IMR-90 (cell line): ENCODE measurements at regions not wholly inside any gene's neighbourhood (a gene's known extent, or its start where the extent isn't known, plus 50 kb on each side); places are given as distances from the start of the nearest gene placed in this dataset.
A peak's percentile ranks its signal among the peaks of the same experiment; 100 is the strongest.

Experiments
- ATAC-seq: fragments of 200-7000 bp; cut with Tn5 transposase; 2 replicates; pipeline ENCODE4 v1.9.1; 2020; ENCODE audit warnings: low read depth, mild to moderate bottlenecking, moderate library complexity
- BruUV-seq: library from RNA; stranded (reverse); fragments of 400-500 nt; replicated peaks from 2 replicates; lab custom pipeline; 2021; lab: Mats Ljungman, UMichigan
- CTCF ChIA-PET: fragments of 300-600 bp; formaldehyde crosslinking; extraction: SDS; loops from one replicate; lab custom pipeline; 2021; ENCODE audit warnings: antibody characterized with exemption; lab: Yijun Ruan, JAX
- POLR2A ChIA-PET: fragments of 300-600 bp; sonication (Branson Sonifier 250); formaldehyde crosslinking; loops from one replicate; lab custom pipeline; 2022; ENCODE audit warnings: antibody characterized with exemption; ENCODE audit not compliant: unreplicated experiment; lab: Charles Lee
- DNase-seq: peaks from one replicate; pipeline ENCODE4 v3.0.0; 2013
- H2AFZ ChIP-seq: replicated peaks from 2 replicates; pipeline ENCODE3; 2013; ENCODE audit warnings: low read length, mild to moderate bottlenecking; ENCODE audit not compliant: poor library complexity
- H2AK5ac ChIP-seq: 2 replicates; pipeline ENCODE4 v1.6.1; 2013; ENCODE audit warnings: low read depth, low read length, inconsistent platforms
- H2AK9ac ChIP-seq: replicated peaks from 2 replicates; pipeline ENCODE3; 2013; ENCODE audit warnings: mild to moderate bottlenecking, low read depth, low read length, moderate library complexity; ENCODE audit not compliant: poor library complexity
- H2BK120ac ChIP-seq: 2 replicates; pipeline ENCODE4 v1.6.1; 2013; ENCODE audit warnings: low read depth, low read length, inconsistent platforms
- H2BK15ac ChIP-seq: 3 replicates; pipeline ENCODE4 v1.6.1; 2013; ENCODE audit warnings: low read depth, low read length, inconsistent platforms
- H2BK20ac ChIP-seq: 2 replicates; pipeline ENCODE4 v1.6.1; 2013; ENCODE audit warnings: low read depth, mild to moderate bottlenecking, inconsistent platforms, low read length, moderate library complexity
- H2BK5ac ChIP-seq: 2 replicates; pipeline ENCODE4 v1.6.1; 2013; ENCODE audit warnings: mild to moderate bottlenecking, low read depth, low read length, inconsistent platforms; ENCODE audit not compliant: poor library complexity, severe bottlenecking
- H3K14ac ChIP-seq: replicated peaks from 2 replicates; pipeline ENCODE4 v1.6.1; 2013; ENCODE audit warnings: low read depth, low read length, inconsistent platforms
- H3K18ac ChIP-seq: 2 replicates; pipeline ENCODE4 v1.6.1; 2013; ENCODE audit warnings: low read depth, low read length, control low read depth
- H3K23ac ChIP-seq: 2 replicates; pipeline ENCODE4 v1.6.1; 2013; ENCODE audit warnings: low read depth, low read length, inconsistent platforms
- H3K27ac ChIP-seq: 2 replicates; pipeline ENCODE4 v1.5.1; 2013; ENCODE audit warnings: mild to moderate bottlenecking, control low read depth, low read length; ENCODE audit not compliant: insufficient read depth
- H3K27me3 ChIP-seq: 2 replicates; pipeline ENCODE4 v1.6.1; 2013; ENCODE audit warnings: low read length; ENCODE audit not compliant: control insufficient read depth, insufficient read depth
- H3K36me3 ChIP-seq: 2 replicates; pipeline ENCODE4 v1.6.1; 2013; ENCODE audit warnings: low read length, mixed read lengths; ENCODE audit not compliant: control insufficient read depth, insufficient read depth
- H3K4ac ChIP-seq: 2 replicates; pipeline ENCODE4 v1.6.1; 2013; ENCODE audit warnings: low read depth, low read length, inconsistent platforms
- H3K4me1 ChIP-seq: 2 replicates; pipeline ENCODE4 v1.6.1; 2013; ENCODE audit warnings: low read length, mixed read lengths; ENCODE audit not compliant: control insufficient read depth, insufficient read depth
- H3K4me2 ChIP-seq: 2 replicates; pipeline ENCODE4 v1.6.1; 2013; ENCODE audit warnings: low read depth, mild to moderate bottlenecking, control low read depth, low read length, moderate library complexity
- H3K4me3 ChIP-seq: 2 replicates; pipeline ENCODE4 v1.5.1; 2013; ENCODE audit warnings: low read depth, mild to moderate bottlenecking, control low read depth, low read length, moderate library complexity; ENCODE audit not compliant: insufficient read depth
- H3K56ac ChIP-seq: 2 replicates; pipeline ENCODE4 v1.6.1; 2013; ENCODE audit warnings: low read length, inconsistent platforms; ENCODE audit not compliant: insufficient read depth; ENCODE audit errors: extremely low read depth
- H3K79me1 ChIP-seq, 2 experiments: 2 replicates each; pipeline ENCODE4 v1.6.1; 2013; ENCODE audit warnings: low read length in 2 of 2, inconsistent platforms in 1 of 2, low read depth in 1 of 2
- H3K9ac ChIP-seq: 2 replicates; pipeline ENCODE4 v1.6.1; 2013; ENCODE audit warnings: low read depth, low read length, control low read depth
- H3K9me1 ChIP-seq: 2 replicates; pipeline ENCODE4 v1.6.1; 2013; ENCODE audit warnings: low read length, inconsistent platforms; ENCODE audit not compliant: insufficient read depth
- H3K9me3 ChIP-seq: 2 replicates; pipeline ENCODE4 v1.6.1; 2013; ENCODE audit warnings: low read length; ENCODE audit not compliant: control insufficient read depth, insufficient read depth
- H4K20me1 ChIP-seq: 2 replicates; pipeline ENCODE4 v1.6.1; 2013; ENCODE audit warnings: low read length, inconsistent platforms; ENCODE audit not compliant: insufficient read depth
- H4K5ac ChIP-seq: 2 replicates; pipeline ENCODE4 v1.6.1; 2013; ENCODE audit warnings: mild to moderate bottlenecking, low read depth, low read length, control low read depth
- H4K8ac ChIP-seq, 2 experiments: 2 replicates each; pipeline ENCODE4 v1.6.1; 2013; ENCODE audit warnings: low read depth in 2 of 2, low read length in 2 of 2, control low read depth in 1 of 2, inconsistent platforms in 1 of 2
- H4K91ac ChIP-seq: 2 replicates; pipeline ENCODE4 v1.6.1; 2013; ENCODE audit warnings: low read depth, low read length, inconsistent platforms; ENCODE audit not compliant: insufficient read depth
- BHLHE40 ChIP-seq: fragments of 150-350 bp; IDR thresholded peaks from 2 replicates; pipeline ENCODE4 v1.6.1; 2016; ENCODE audit warnings: mild to moderate bottlenecking, low read depth, low read length
- CEBPB ChIP-seq: IDR thresholded peaks from 2 replicates; pipeline ENCODE4 v1.6.1; 2012; ENCODE audit warnings: low read depth, low read length, improper control_type of control experiment
- CTCF ChIP-seq: conservative IDR thresholded peaks from 2 replicates; pipeline ENCODE4 v1.5.1; 2012; ENCODE audit warnings: mild to moderate bottlenecking, low read depth, low read length, improper control_type of control experiment
- ELK1 ChIP-seq: fragments of 150-350 bp; IDR thresholded peaks from 2 replicates; pipeline ENCODE4 v1.6.1; 2016; ENCODE audit warnings: low read depth, mild to moderate bottlenecking, low read length, moderate library complexity, borderline replicate concordance
- MAZ ChIP-seq: IDR thresholded peaks from 2 replicates; pipeline ENCODE4 v1.6.1; 2012; ENCODE audit warnings: low read depth, mild to moderate bottlenecking, low read length, improper control_type of control experiment, moderate library complexity, borderline replicate concordance
- MXI1 ChIP-seq: IDR thresholded peaks from 2 replicates; pipeline ENCODE4 v1.6.1; 2012; ENCODE audit warnings: low read depth, mild to moderate bottlenecking, low read length, moderate library complexity, borderline replicate concordance
- POLR2A ChIP-seq: IDR thresholded peaks from 2 replicates; pipeline ENCODE4 v1.6.1; 2012; ENCODE audit warnings: mild to moderate bottlenecking, low read depth, low read length
- RAD21 ChIP-seq: IDR thresholded peaks from 2 replicates; pipeline ENCODE4 v1.6.1; 2012; ENCODE audit warnings: low read length, improper control_type of control experiment
- WGBS, 2 experiments: methylation state at CpG; one replicate each; pipeline versions ENCODE4 v1.1.5 to v1.1.7; 2013; ENCODE audit warnings: missing lambda C conversion rate in 2 of 2; ENCODE audit not compliant: insufficient read length in 1 of 2; ENCODE audit errors: extremely low coverage in 2 of 2; 5-methylcytosine and 5-hydroxymethylcytosine counted together
- dilution Hi-C: fragments of 300-500 bp; cut with HindIII; formaldehyde crosslinking; loops from one replicate; pipeline ENCODE4 v1.14.3; 2018; ENCODE audit warnings: low sequenced_read_pairs; ENCODE audit not compliant: unreplicated experiment
- in situ Hi-C: fragments of 300-500 bp; cut with MboI; formaldehyde crosslinking; loops from 3 replicates; pipeline ENCODE4 v1.14.3; 2019; ENCODE audit warnings: low sequenced_read_pairs, inconsistent platforms, mixed read lengths
- intact Hi-C: fragments of 100-400 bp; cut with micrococcal nuclease; formaldehyde crosslinking; loops from 2 replicates; pipeline ENCODE4 v1.10.0; 2022

- TF ChIP-seq CEBPB: no peak
- no peak for TF ChIP-seq POLR2A
These were observed 67.1 kb upstream of the METRNL start (continued) for GRCh38 chr17:83012200-83012785.

- intact Hi-C loops: no loop called here
- H4K8ac ChIP-seq: peak overlapping the region; percentile 36 to 90; a peak in 3 of 4 replicates
- peak overlapping the region; percentile 63 for H3K4me2 ChIP-seq
- H2AFZ ChIP-seq: peak overlapping the region; percentile 72
- H3K4me1 ChIP-seq: peaks cover 16% of the 10 kb centered on the region
- H3K14ac ChIP-seq: peak overlapping the region; percentile 70
- no peaks in the 10 kb centered on the region for H4K20me1 ChIP-seq
- H2BK15ac ChIP-seq: peak overlapping the region; percentile 72; the same call in 2 of the 3 replicates
- H4K91ac ChIP-seq: peak overlapping the region; percentile 89
- H3K23ac ChIP-seq: peak overlapping the region; percentile 62
- peak overlapping the region; percentile 19; the same call in 1 of the 2 replicates for H4K5ac ChIP-seq
- no peaks in the 10 kb centered on the region; the same call in 1 of the 2 replicates for H3K36me3 ChIP-seq
- H2BK20ac ChIP-seq: peak overlapping the region; percentile 75
- H3K27me3 ChIP-seq: no peaks in the 10 kb centered on the region
- ATAC-seq (peak; percentile 91), DNase-seq (peak; percentile 97)
- H3K79me1 ChIP-seq: peaks cover 2 to 14% of the 10 kb centered on the region in 2 experiments; a peak in 1 of 4 replicates
- peak overlapping the region; percentile 87 for H3K4ac ChIP-seq
- H3K56ac ChIP-seq: peak overlapping the region; percentile 63; the same call in 1 of the 2 replicates
- H3K18ac ChIP-seq: peak overlapping the region; percentile 46
- in situ Hi-C loops: no loop called here
- H2AK5ac ChIP-seq: peak overlapping the region; percentile 94
- peak overlapping the region; percentile 53; the same call in 1 of the 2 replicates for H3K27ac ChIP-seq
- dilution Hi-C loops: no loop called here
- H2AK9ac ChIP-seq: peak overlapping the region; percentile 93
- 0 out of 2 replicates have a peak overlapping the region, but pooled peaks have one; percentile 30 for H3K9ac ChIP-seq
- POLR2A ChIA-PET: interaction anchor here (0.6 kb wide), 1 partner anchor 80 kb away, joined by 12 read pairs; no protein-coding TSS in a partner anchor
- H3K4me3 ChIP-seq: no peak overlapping the region
- CTCF ChIA-PET: interaction anchor here (1.9 kb wide), 1 partner anchor 50 kb away, joined by 4 read pairs; no protein-coding TSS in a partner anchor
- peak overlapping the region; percentile 91 for H2BK120ac ChIP-seq
- WGBS, 2 experiments: 66% methylated on average over 22 of the region's 41 CpGs; no CpG with 5 or more reads in 1 of the 2 experiments
- H3K9me1 ChIP-seq: peaks cover 9% of the 10 kb centered on the region; the same call in 1 of the 2 replicates
- BruUV-seq: no TSS peak
- H3K9me3 ChIP-seq: no peaks in the 10 kb centered on the region
- H2BK5ac ChIP-seq: peak overlapping the region; percentile 37
- TF ChIP-seq RAD21: peak; percentile 24; the same call in 1 of the 2 replicates
- TF ChIP-seq CTCF: no peak
- peak; percentile 60; the same call in 1 of the 2 replicates for TF ChIP-seq POLR2A
- peak; percentile 77 for TF ChIP-seq MXI1
- peak; percentile 93 for TF ChIP-seq BHLHE40
- TF ChIP-seq MAZ: peak; percentile 84; the same call in 1 of the 2 replicates
- TF ChIP-seq ELK1: no peak
- TF ChIP-seq CEBPB: peak; percentile 50
These were observed 66.3 kb upstream of the METRNL start for GRCh38 chr17:83012868-83013778.
